IMR-90 (cell line): ENCODE measurements at regions not wholly inside any gene's neighbourhood (a gene's known extent, or its start where the extent isn't known, plus 50 kb on each side); places are given as distances from the start of the nearest gene placed in this dataset.

Source experiments
- ATAC-seq: fragments of 200-7000 bp; cut with Tn5 transposase; 2 replicates; pipeline ENCODE4 v1.9.1; 2020; ENCODE audit warnings: low read depth, mild to moderate bottlenecking, moderate library complexity
- BruUV-seq: library from RNA; stranded (reverse); fragments of 400-500 nt; replicated peaks from 2 replicates; lab custom pipeline; 2021; lab: Mats Ljungman, UMichigan
- CTCF ChIA-PET: fragments of 300-600 bp; formaldehyde crosslinking; extraction: SDS; loops from one replicate; lab custom pipeline; 2021; ENCODE audit warnings: antibody characterized with exemption; lab: Yijun Ruan, JAX
- POLR2A ChIA-PET: fragments of 300-600 bp; sonication (Branson Sonifier 250); formaldehyde crosslinking; loops from one replicate; lab custom pipeline; 2022; ENCODE audit warnings: antibody characterized with exemption; ENCODE audit not compliant: unreplicated experiment; lab: Charles Lee
- DNase-seq: peaks from one replicate; pipeline ENCODE4 v3.0.0; 2013
- H2AFZ ChIP-seq: replicated peaks from 2 replicates; pipeline ENCODE3; 2013; ENCODE audit warnings: low read length, mild to moderate bottlenecking; ENCODE audit not compliant: poor library complexity
- H2AK5ac ChIP-seq: 2 replicates; pipeline ENCODE4 v1.6.1; 2013; ENCODE audit warnings: low read depth, low read length, inconsistent platforms
- H2AK9ac ChIP-seq: replicated peaks from 2 replicates; pipeline ENCODE3; 2013; ENCODE audit warnings: mild to moderate bottlenecking, low read depth, low read length, moderate library complexity; ENCODE audit not compliant: poor library complexity
- H2BK120ac ChIP-seq: 2 replicates; pipeline ENCODE4 v1.6.1; 2013; ENCODE audit warnings: low read depth, low read length, inconsistent platforms
- H2BK15ac ChIP-seq: 3 replicates; pipeline ENCODE4 v1.6.1; 2013; ENCODE audit warnings: low read depth, low read length, inconsistent platforms
- H2BK20ac ChIP-seq: 2 replicates; pipeline ENCODE4 v1.6.1; 2013; ENCODE audit warnings: low read depth, mild to moderate bottlenecking, inconsistent platforms, low read length, moderate library complexity
- H2BK5ac ChIP-seq: 2 replicates; pipeline ENCODE4 v1.6.1; 2013; ENCODE audit warnings: mild to moderate bottlenecking, low read depth, low read length, inconsistent platforms; ENCODE audit not compliant: poor library complexity, severe bottlenecking
- H3K14ac ChIP-seq: replicated peaks from 2 replicates; pipeline ENCODE4 v1.6.1; 2013; ENCODE audit warnings: low read depth, low read length, inconsistent platforms
- H3K18ac ChIP-seq: 2 replicates; pipeline ENCODE4 v1.6.1; 2013; ENCODE audit warnings: low read depth, low read length, control low read depth
- H3K23ac ChIP-seq: 2 replicates; pipeline ENCODE4 v1.6.1; 2013; ENCODE audit warnings: low read depth, low read length, inconsistent platforms
- H3K27ac ChIP-seq: 2 replicates; pipeline ENCODE4 v1.5.1; 2013; ENCODE audit warnings: mild to moderate bottlenecking, control low read depth, low read length; ENCODE audit not compliant: insufficient read depth
- H3K27me3 ChIP-seq: 2 replicates; pipeline ENCODE4 v1.6.1; 2013; ENCODE audit warnings: low read length; ENCODE audit not compliant: control insufficient read depth, insufficient read depth
- H3K36me3 ChIP-seq: 2 replicates; pipeline ENCODE4 v1.6.1; 2013; ENCODE audit warnings: low read length, mixed read lengths; ENCODE audit not compliant: control insufficient read depth, insufficient read depth
- H3K4ac ChIP-seq: 2 replicates; pipeline ENCODE4 v1.6.1; 2013; ENCODE audit warnings: low read depth, low read length, inconsistent platforms
- H3K4me1 ChIP-seq: 2 replicates; pipeline ENCODE4 v1.6.1; 2013; ENCODE audit warnings: low read length, mixed read lengths; ENCODE audit not compliant: control insufficient read depth, insufficient read depth
- H3K4me2 ChIP-seq: 2 replicates; pipeline ENCODE4 v1.6.1; 2013; ENCODE audit warnings: low read depth, mild to moderate bottlenecking, control low read depth, low read length, moderate library complexity
- H3K4me3 ChIP-seq: 2 replicates; pipeline ENCODE4 v1.5.1; 2013; ENCODE audit warnings: low read depth, mild to moderate bottlenecking, control low read depth, low read length, moderate library complexity; ENCODE audit not compliant: insufficient read depth
- H3K56ac ChIP-seq: 2 replicates; pipeline ENCODE4 v1.6.1; 2013; ENCODE audit warnings: low read length, inconsistent platforms; ENCODE audit not compliant: insufficient read depth; ENCODE audit errors: extremely low read depth
- H3K79me1 ChIP-seq, 2 experiments: 2 replicates each; pipeline ENCODE4 v1.6.1; 2013; ENCODE audit warnings: low read length in 2 of 2, inconsistent platforms in 1 of 2, low read depth in 1 of 2
- H3K9ac ChIP-seq: 2 replicates; pipeline ENCODE4 v1.6.1; 2013; ENCODE audit warnings: low read depth, low read length, control low read depth
- H3K9me1 ChIP-seq: 2 replicates; pipeline ENCODE4 v1.6.1; 2013; ENCODE audit warnings: low read length, inconsistent platforms; ENCODE audit not compliant: insufficient read depth
- H3K9me3 ChIP-seq: 2 replicates; pipeline ENCODE4 v1.6.1; 2013; ENCODE audit warnings: low read length; ENCODE audit not compliant: control insufficient read depth, insufficient read depth
- H4K20me1 ChIP-seq: 2 replicates; pipeline ENCODE4 v1.6.1; 2013; ENCODE audit warnings: low read length, inconsistent platforms; ENCODE audit not compliant: insufficient read depth
- H4K5ac ChIP-seq: 2 replicates; pipeline ENCODE4 v1.6.1; 2013; ENCODE audit warnings: mild to moderate bottlenecking, low read depth, low read length, control low read depth
- H4K8ac ChIP-seq, 2 experiments: 2 replicates each; pipeline ENCODE4 v1.6.1; 2013; ENCODE audit warnings: low read depth in 2 of 2, low read length in 2 of 2, control low read depth in 1 of 2, inconsistent platforms in 1 of 2
- H4K91ac ChIP-seq: 2 replicates; pipeline ENCODE4 v1.6.1; 2013; ENCODE audit warnings: low read depth, low read length, inconsistent platforms; ENCODE audit not compliant: insufficient read depth
- MAFK ChIP-seq: IDR thresholded peaks from 2 replicates; pipeline ENCODE4 v1.6.1; 2012; ENCODE audit warnings: low read depth, low read length, improper control_type of control experiment
- MXI1 ChIP-seq: IDR thresholded peaks from 2 replicates; pipeline ENCODE4 v1.6.1; 2012; ENCODE audit warnings: low read depth, mild to moderate bottlenecking, low read length, moderate library complexity, borderline replicate concordance
- RAD21 ChIP-seq: IDR thresholded peaks from 2 replicates; pipeline ENCODE4 v1.6.1; 2012; ENCODE audit warnings: low read length, improper control_type of control experiment
- SMC3 ChIP-seq: fragments of 150-350 bp; IDR thresholded peaks from 2 replicates; pipeline ENCODE4 v1.6.1; 2016; ENCODE audit warnings: low read depth, mild to moderate bottlenecking, antibody characterized with exemption, low read length, moderate library complexity
- WGBS, 2 experiments: methylation state at CpG; one replicate each; pipeline versions ENCODE4 v1.1.5 to v1.1.7; 2013; ENCODE audit warnings: missing lambda C conversion rate in 2 of 2; ENCODE audit not compliant: insufficient read length in 1 of 2; ENCODE audit errors: extremely low coverage in 2 of 2; 5-methylcytosine and 5-hydroxymethylcytosine counted together
- dilution Hi-C: fragments of 300-500 bp; cut with HindIII; formaldehyde crosslinking; loops from one replicate; pipeline ENCODE4 v1.14.3; 2018; ENCODE audit warnings: low sequenced_read_pairs; ENCODE audit not compliant: unreplicated experiment
- in situ Hi-C: fragments of 300-500 bp; cut with MboI; formaldehyde crosslinking; loops from 3 replicates; pipeline ENCODE4 v1.14.3; 2019; ENCODE audit warnings: low sequenced_read_pairs, inconsistent platforms, mixed read lengths
- intact Hi-C: fragments of 100-400 bp; cut with micrococcal nuclease; formaldehyde crosslinking; loops from 2 replicates; pipeline ENCODE4 v1.10.0; 2022

DNA sequence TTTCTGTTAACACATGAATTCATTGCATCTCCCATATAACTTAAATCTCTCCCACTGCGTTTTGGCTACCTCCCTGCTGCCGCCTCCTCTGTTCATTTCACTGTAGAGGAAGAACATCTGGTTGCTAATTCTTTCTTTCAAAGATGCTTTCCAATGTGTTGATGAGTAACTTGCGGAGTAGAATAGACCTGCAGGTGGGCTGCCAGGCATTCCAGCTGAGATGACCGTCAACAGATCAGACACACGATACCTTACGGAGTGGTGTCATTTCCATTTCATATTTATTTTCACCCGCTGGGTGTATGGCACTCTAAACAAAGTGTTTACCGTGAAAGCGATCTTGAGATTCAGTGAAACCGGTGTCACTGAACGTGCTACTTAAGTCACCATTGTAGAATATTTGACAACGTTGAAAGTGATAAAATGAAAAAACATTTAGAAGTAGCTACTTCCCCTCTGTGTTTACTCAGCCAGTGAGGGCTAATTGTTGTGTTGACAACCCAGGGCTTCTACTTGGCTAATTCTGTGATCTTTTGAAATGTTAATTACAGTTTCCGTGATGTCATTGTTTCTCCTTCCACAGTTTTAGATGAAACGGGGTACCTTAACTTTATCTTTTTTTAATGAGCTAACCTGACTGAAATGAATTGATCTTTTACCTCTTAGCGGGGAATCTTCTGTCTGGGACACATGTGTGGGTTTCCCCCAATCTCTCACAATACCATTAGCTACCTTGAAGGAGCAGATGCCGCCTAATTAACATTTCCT is 228.5 kb upstream of the ARGLU1 start:
- POLR2A ChIA-PET: no interaction called here
- H2AK9ac ChIP-seq: no peak overlapping the region
- H2BK20ac ChIP-seq: no peak overlapping the region
- no peak overlapping the region for H3K23ac ChIP-seq
- H3K14ac ChIP-seq: no peak overlapping the region
- dilution Hi-C loops (no loop called here), in situ Hi-C loops (no loop called here), intact Hi-C loops (no loop called here)
- BruUV-seq: no TSS peak
- no peak overlapping the region for H4K91ac ChIP-seq
- H3K9ac ChIP-seq: no peak overlapping the region
- no peaks in the 10 kb centered on the region for H3K79me1 ChIP-seq
- H3K18ac ChIP-seq: no peak overlapping the region
- no peak overlapping the region for H3K4me2 ChIP-seq
- H3K4me1 ChIP-seq: no peaks in the 10 kb centered on the region
- H4K5ac ChIP-seq: no peak overlapping the region
- no peak overlapping the region for H2AK5ac ChIP-seq
- no peaks in the 10 kb centered on the region for H3K36me3 ChIP-seq
- H2AFZ ChIP-seq: no peak overlapping the region
- no peaks in the 10 kb centered on the region for H3K9me3 ChIP-seq
- CTCF ChIA-PET: no interaction called here
- no peaks in the 10 kb centered on the region for H3K9me1 ChIP-seq
- ATAC-seq (no peak), DNase-seq (no peak)
- H3K27me3 ChIP-seq: no peaks in the 10 kb centered on the region
- 47% methylated on average over 3 of the region's 16 CpGs; no CpG with 5 or more reads in 1 of the 2 experiments for WGBS, 2 experiments
- no peak overlapping the region for H2BK15ac ChIP-seq
- H3K27ac ChIP-seq: no peak overlapping the region
- no peaks in the 10 kb centered on the region for H4K20me1 ChIP-seq
- TF ChIP-seq MXI1 (no peak), SMC3 (no peak), RAD21 (no peak), MAFK (no peak)
- no peak overlapping the region for H4K8ac ChIP-seq
- H2BK120ac ChIP-seq: no peak overlapping the region
- peak overlapping the region; percentile 26; the same call in 1 of the 2 replicates for H3K4me3 ChIP-seq
- no peak overlapping the region for H2BK5ac ChIP-seq
- no peak overlapping the region for H3K56ac ChIP-seq
- H3K4ac ChIP-seq: no peak overlapping the region
